SK-N-SH treated with all-trans-retinoic acid at 6 μM for 48 hours (cell line): ENCODE measurements at regions not wholly inside any gene's neighbourhood (a gene's known extent, or its start where the extent isn't known, plus 50 kb on each side); places are given as distances from the start of the nearest gene placed in this dataset.

Experiments
- ATAC-seq: fragments of 200-7000 bp; cut with Tn5 transposase; 3 replicates; pipeline ENCODE4 v1.9.1; 2020; ENCODE audit warnings: mild to moderate bottlenecking, moderate library complexity
- ARNTL ChIP-seq: fragments of 450-650 bp; formaldehyde crosslinking; IDR thresholded peaks from 2 replicates; pipeline ENCODE4 v1.5.0; 2020; ENCODE audit warnings: low read depth, mild to moderate bottlenecking, moderate library complexity, borderline replicate concordance
- BACH2 ChIP-seq: fragments of 250-450 bp; sonication (Bioruptor Pico); IDR thresholded peaks from 2 replicates; pipeline ENCODE4 v1.9.0; 2021; ENCODE audit warnings: mild to moderate bottlenecking, borderline replicate concordance
- ESRRG ChIP-seq: fragments of 250-450 bp; sonication (Bioruptor Pico); IDR thresholded peaks from 2 replicates; pipeline ENCODE4 v1.6.1; 2021; ENCODE audit warnings: mild to moderate bottlenecking
- GLIS3 ChIP-seq: fragments of 250-450 bp; sonication (Bioruptor Pico); IDR thresholded peaks from 2 replicates; pipeline ENCODE4 v1.5.0; 2020; ENCODE audit warnings: mild to moderate bottlenecking, moderate library complexity
- ISL1 ChIP-seq: fragments of 250-450 bp; sonication (Bioruptor Pico); IDR thresholded peaks from 2 replicates; pipeline ENCODE4 v2.1.2; 2022; ENCODE audit warnings: mild to moderate bottlenecking, moderate library complexity
- OSR1 ChIP-seq: fragments of 250-450 bp; sonication (Bioruptor Pico); IDR thresholded peaks from 2 replicates; pipeline ENCODE4 v1.8.0; 2022; ENCODE audit warnings: moderate library complexity, mild to moderate bottlenecking, inconsistent platforms
- PPARA ChIP-seq: fragments of 250-450 bp; sonication (Bioruptor Pico); IDR thresholded peaks from 2 replicates; pipeline ENCODE4 v1.5.0; 2020; ENCODE audit warnings: mild to moderate bottlenecking, borderline replicate concordance
- RARB ChIP-seq: fragments of 250-450 bp; sonication (Bioruptor Pico); IDR thresholded peaks from 2 replicates; pipeline ENCODE4 v1.8.0; 2021; ENCODE audit warnings: mild to moderate bottlenecking, moderate library complexity
- SNAI2 ChIP-seq: fragments of 250-450 bp; sonication (Bioruptor Pico); IDR thresholded peaks from 2 replicates; pipeline ENCODE4 v1.5.0; 2020; ENCODE audit warnings: mild to moderate bottlenecking, moderate library complexity
- TCF4 ChIP-seq: fragments of 250-450 bp; sonication (Bioruptor Pico); IDR thresholded peaks from 2 replicates; pipeline ENCODE4 v1.8.0; 2021; ENCODE audit warnings: mild to moderate bottlenecking, moderate library complexity, borderline replicate concordance
- TOX ChIP-seq: fragments of 250-450 bp; sonication (Bioruptor Pico); IDR thresholded peaks from 2 replicates; pipeline ENCODE4 v1.8.0; 2021; ENCODE audit warnings: mild to moderate bottlenecking, moderate library complexity, borderline replicate concordance
- ZC3H10 ChIP-seq: fragments of 250-450 bp; sonication (Bioruptor Pico); IDR thresholded peaks from 2 replicates; pipeline ENCODE4 v1.5.1; 2021; ENCODE audit warnings: mild to moderate bottlenecking, moderate library complexity
- ZFP3 ChIP-seq: fragments of 250-450 bp; sonication (Bioruptor Pico); IDR thresholded peaks from 2 replicates; pipeline ENCODE4 v1.5.0; 2020; ENCODE audit warnings: mild to moderate bottlenecking, moderate library complexity
- ZNF565 ChIP-seq: fragments of 450-650 bp; formaldehyde crosslinking; conservative IDR thresholded peaks from 2 replicates; pipeline ENCODE4 v1.5.0; 2020; ENCODE audit warnings: low read depth, mild to moderate bottlenecking, moderate library complexity
- ZNF70 ChIP-seq: fragments of 450-650 bp; formaldehyde crosslinking; IDR thresholded peaks from 2 replicates; pipeline ENCODE4 v1.5.0; 2020; ENCODE audit warnings: mild to moderate bottlenecking, moderate library complexity
- ZNF8 ChIP-seq: fragments of 450-650 bp; formaldehyde crosslinking; IDR thresholded peaks from 2 replicates; pipeline ENCODE4 v1.5.0; 2020; ENCODE audit warnings: mild to moderate bottlenecking, moderate library complexity
- TF ChIP-seq, protein P1 (sequence below): fragments of 250-450 bp; sonication (Bioruptor Pico); IDR thresholded peaks from 2 replicates; pipeline ENCODE4 v1.5.0; 2020; ENCODE audit warnings: mild to moderate bottlenecking, moderate library complexity
- TF ChIP-seq, protein P2 (sequence below): fragments of 250-450 bp; sonication (Bioruptor Pico); IDR thresholded peaks from 2 replicates; pipeline ENCODE4 v1.8.0; 2021; ENCODE audit warnings: low read depth, mild to moderate bottlenecking, moderate library complexity, borderline replicate concordance
- TF ChIP-seq, protein P3 (sequence below): fragments of 250-450 bp; sonication (Bioruptor Pico); IDR thresholded peaks from 2 replicates; pipeline ENCODE4 v1.8.0; 2020; ENCODE audit warnings: mild to moderate bottlenecking, moderate library complexity, borderline replicate concordance
- TF ChIP-seq, protein P4 (sequence below): fragments of 250-450 bp; sonication (Bioruptor Pico); IDR thresholded peaks from 2 replicates; pipeline ENCODE4 v1.5.1; 2020; ENCODE audit warnings: low read depth, mild to moderate bottlenecking, moderate library complexity
- TF ChIP-seq, protein P5 (sequence below): fragments of 250-450 bp; sonication (Bioruptor Pico); IDR thresholded peaks from 2 replicates; pipeline ENCODE4 v1.5.1; 2021; ENCODE audit warnings: mild to moderate bottlenecking, moderate library complexity

DNA sequence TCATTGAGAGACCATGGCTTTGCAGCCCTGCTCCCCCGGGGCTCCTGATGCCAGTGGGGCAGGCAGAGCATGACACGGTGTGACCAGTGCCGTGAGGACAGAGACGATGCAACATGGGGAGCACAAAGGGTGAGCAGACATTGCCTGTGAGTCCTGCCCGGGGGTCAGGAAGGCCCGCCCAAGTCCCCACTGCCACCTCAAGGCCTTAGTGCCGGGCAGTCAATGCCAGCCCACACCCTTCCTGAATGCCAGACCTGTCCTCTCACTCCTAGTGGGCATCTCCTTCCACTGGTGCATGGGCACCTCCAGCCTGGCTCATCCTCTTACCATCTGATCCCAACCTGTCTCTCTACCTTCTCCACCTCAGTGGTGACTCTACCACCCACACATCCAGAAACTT lies 157.9 kb upstream of the ZMIZ1 start:
- no peak for ATAC-seq
- TF ChIP-seq OSR1 (CRISPR knock-in tag) = no peak
- no peak for TF ChIP-seq BACH2 (CRISPR knock-in tag)
- TF ChIP-seq ZFP3 (CRISPR knock-in tag) = no peak
- no peak for TF ChIP-seq TOX (CRISPR knock-in tag)
- TF ChIP-seq, protein P1, sequence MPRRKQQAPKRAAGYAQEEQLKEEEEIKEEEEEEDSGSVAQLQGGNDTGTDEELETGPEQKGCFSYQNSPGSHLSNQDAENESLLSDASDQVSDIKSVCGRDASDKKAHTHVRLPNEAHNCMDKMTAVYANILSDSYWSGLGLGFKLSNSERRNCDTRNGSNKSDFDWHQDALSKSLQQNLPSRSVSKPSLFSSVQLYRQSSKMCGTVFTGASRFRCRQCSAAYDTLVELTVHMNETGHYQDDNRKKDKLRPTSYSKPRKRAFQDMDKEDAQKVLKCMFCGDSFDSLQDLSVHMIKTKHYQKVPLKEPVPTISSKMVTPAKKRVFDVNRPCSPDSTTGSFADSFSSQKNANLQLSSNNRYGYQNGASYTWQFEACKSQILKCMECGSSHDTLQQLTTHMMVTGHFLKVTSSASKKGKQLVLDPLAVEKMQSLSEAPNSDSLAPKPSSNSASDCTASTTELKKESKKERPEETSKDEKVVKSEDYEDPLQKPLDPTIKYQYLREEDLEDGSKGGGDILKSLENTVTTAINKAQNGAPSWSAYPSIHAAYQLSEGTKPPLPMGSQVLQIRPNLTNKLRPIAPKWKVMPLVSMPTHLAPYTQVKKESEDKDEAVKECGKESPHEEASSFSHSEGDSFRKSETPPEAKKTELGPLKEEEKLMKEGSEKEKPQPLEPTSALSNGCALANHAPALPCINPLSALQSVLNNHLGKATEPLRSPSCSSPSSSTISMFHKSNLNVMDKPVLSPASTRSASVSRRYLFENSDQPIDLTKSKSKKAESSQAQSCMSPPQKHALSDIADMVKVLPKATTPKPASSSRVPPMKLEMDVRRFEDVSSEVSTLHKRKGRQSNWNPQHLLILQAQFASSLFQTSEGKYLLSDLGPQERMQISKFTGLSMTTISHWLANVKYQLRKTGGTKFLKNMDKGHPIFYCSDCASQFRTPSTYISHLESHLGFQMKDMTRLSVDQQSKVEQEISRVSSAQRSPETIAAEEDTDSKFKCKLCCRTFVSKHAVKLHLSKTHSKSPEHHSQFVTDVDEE (CRISPR knock-in tag) = no peak

DNA sequence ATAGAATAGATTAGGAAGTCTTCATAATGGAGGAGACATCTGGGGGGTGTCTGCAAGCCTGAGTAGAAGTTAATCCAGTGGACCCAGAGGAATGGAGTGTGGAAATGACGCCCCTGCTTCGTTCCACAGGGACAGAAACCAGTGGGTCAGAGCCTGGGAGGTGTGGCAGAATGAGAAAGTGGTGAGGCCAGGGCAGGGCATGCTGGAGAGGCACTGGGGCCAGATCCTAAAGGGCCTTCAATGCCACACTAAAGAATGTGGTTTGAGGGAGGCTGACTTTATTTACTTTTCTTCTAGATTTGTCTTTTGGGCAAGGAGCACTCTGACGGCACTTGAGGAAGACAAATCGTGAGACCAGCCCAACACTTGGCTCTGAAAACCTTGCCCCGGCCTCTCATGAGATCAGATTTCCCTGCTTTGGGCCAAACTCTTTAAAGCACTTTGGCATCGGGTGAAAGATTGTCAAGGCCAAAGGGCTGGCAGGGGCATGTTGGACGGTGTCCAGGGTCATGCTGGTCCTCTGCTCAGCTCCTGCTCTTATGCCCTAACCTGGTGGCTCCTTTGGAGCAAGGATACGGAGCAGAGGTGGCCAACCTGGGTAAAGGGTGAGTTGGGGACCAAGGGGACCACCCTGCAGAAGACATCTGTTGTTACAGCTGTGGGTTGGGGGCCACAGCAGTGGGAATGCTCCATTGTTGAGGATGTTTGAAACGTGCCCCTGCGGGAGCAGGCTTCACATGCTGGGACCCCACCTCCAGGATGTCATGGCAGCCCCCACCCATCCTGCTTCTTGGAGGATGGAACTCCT lies 157.0 kb upstream of the ZMIZ1 start:
- ATAC-seq = no peak
- TF ChIP-seq, protein P2, sequence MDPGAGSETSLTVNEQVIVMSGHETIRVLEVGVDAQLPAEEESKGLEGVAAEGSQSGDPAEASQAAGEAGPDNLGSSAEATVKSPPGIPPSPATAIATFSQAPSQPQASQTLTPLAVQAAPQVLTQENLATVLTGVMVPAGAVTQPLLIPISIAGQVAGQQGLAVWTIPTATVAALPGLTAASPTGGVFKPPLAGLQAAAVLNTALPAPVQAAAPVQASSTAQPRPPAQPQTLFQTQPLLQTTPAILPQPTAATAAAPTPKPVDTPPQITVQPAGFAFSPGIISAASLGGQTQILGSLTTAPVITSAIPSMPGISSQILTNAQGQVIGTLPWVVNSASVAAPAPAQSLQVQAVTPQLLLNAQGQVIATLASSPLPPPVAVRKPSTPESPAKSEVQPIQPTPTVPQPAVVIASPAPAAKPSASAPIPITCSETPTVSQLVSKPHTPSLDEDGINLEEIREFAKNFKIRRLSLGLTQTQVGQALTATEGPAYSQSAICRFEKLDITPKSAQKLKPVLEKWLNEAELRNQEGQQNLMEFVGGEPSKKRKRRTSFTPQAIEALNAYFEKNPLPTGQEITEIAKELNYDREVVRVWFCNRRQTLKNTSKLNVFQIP (CRISPR knock-in tag) = no peak
- TF ChIP-seq RARB (CRISPR knock-in tag) = no peak

DNA sequence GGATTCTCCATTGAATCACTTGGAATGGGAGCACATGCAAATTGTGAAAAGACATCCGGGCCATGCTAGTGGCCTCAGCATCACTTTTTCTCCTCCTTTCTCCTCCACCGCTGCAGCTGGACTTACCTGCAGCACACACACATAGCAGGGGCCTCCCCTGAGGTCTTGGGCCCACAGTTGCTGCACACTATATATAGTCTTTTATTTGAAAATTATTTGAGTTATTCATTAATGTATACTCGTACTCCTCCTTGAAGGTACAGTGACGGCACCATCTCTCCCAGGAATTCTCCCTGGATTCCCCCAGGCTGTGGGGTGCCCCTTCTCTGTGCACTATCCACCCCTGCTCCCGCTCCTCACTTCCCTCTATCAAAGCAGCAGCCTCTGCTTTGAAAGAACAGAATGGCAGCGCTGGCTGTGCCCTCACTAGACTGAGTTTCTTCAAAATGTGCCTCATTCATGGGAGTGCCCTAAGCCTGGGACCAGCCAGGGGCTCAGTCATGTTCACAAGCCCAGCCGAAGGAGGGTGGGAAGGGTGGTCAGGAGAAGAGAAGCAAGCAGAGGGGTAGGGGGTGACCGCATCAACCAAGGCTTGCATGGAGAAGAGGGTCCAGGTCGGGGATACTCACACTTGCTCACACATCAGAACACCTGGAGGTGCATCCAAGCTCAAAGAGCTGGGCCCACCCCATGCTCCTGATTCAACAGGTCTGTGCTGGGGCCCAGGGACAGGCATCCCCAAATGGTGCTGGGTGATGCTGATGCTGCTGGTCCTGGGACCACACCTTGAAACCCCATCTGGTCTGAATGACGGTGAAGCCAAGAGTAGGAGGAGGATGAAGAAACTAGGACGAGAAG lies 156.2 kb upstream of the ZMIZ1 start:
- TF ChIP-seq ZNF70 (CRISPR knock-in tag) (no peak), TCF4 (CRISPR knock-in tag) (no peak), ZNF565 (no peak), ARNTL (no peak), OSR1 (CRISPR knock-in tag) (no peak), TOX (CRISPR knock-in tag) (no peak), ZC3H10 (no peak)
- TF ChIP-seq, protein P3, sequence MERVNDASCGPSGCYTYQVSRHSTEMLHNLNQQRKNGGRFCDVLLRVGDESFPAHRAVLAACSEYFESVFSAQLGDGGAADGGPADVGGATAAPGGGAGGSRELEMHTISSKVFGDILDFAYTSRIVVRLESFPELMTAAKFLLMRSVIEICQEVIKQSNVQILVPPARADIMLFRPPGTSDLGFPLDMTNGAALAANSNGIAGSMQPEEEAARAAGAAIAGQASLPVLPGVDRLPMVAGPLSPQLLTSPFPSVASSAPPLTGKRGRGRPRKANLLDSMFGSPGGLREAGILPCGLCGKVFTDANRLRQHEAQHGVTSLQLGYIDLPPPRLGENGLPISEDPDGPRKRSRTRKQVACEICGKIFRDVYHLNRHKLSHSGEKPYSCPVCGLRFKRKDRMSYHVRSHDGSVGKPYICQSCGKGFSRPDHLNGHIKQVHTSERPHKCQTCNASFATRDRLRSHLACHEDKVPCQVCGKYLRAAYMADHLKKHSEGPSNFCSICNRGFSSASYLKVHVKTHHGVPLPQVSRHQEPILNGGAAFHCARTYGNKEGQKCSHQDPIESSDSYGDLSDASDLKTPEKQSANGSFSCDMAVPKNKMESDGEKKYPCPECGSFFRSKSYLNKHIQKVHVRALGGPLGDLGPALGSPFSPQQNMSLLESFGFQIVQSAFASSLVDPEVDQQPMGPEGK = no peak
- TF ChIP-seq, protein P1 (CRISPR knock-in tag) = no peak
- ATAC-seq = no peak

DNA sequence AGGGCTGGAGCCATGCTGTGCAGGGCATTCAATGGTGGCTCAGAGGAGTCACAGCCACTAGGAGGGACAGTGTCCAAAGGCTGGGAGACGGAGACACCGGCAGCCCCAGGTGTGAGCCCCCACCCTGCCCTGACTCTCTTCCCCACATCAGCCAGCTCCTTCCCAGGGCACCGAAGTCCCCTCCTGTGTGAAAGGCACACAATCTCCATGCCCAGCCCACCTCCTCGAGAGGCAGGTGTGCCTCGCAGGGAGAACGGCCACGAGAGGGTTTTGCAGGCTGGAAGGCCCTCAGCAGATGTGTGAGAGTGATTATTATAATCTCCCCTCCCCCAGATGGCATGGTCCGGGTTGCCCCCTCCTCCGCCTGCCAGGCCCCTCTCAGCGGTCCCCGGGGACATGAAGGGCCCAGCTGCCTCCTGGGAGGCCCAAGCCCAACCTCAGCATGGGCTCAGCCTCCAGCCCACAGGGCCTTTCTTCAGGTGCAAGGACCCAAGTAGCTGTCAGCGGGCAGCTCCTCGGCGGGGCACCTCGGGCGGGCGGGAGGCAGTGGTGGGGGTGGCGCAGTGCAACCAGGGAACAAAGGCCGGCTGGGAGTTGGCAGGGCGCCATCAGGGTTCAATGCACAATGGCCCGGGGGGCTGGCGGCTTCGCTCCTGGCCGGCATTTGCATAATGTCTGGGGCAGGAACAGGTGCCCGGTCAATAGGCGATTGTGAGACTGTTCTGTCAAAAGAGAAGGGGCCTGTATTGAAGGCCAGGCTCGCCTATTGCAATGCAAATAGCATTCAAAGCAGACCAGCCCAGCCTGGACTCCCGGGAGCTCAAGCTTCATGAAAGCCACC lies 155.3 kb upstream of the ZMIZ1 start:
- ATAC-seq = no peak
- TF ChIP-seq SNAI2 (no peak), BACH2 (CRISPR knock-in tag) (no peak), ESRRG (CRISPR knock-in tag) (no peak), ZNF8 (CRISPR knock-in tag) (no peak), ISL1 (CRISPR knock-in tag) (no peak), PPARA (CRISPR knock-in tag) (no peak), OSR1 (CRISPR knock-in tag) (no peak), GLIS3 (CRISPR knock-in tag) (no peak), ZFP3 (CRISPR knock-in tag) (no peak)
- TF ChIP-seq, protein P4, sequence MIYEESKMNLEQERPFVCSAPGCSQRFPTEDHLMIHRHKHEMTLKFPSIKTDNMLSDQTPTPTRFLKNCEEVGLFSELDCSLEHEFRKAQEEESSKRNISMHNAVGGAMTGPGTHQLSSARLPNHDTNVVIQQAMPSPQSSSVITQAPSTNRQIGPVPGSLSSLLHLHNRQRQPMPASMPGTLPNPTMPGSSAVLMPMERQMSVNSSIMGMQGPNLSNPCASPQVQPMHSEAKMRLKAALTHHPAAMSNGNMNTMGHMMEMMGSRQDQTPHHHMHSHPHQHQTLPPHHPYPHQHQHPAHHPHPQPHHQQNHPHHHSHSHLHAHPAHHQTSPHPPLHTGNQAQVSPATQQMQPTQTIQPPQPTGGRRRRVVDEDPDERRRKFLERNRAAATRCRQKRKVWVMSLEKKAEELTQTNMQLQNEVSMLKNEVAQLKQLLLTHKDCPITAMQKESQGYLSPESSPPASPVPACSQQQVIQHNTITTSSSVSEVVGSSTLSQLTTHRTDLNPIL (CRISPR knock-in tag) = no peak
- TF ChIP-seq, protein P5, sequence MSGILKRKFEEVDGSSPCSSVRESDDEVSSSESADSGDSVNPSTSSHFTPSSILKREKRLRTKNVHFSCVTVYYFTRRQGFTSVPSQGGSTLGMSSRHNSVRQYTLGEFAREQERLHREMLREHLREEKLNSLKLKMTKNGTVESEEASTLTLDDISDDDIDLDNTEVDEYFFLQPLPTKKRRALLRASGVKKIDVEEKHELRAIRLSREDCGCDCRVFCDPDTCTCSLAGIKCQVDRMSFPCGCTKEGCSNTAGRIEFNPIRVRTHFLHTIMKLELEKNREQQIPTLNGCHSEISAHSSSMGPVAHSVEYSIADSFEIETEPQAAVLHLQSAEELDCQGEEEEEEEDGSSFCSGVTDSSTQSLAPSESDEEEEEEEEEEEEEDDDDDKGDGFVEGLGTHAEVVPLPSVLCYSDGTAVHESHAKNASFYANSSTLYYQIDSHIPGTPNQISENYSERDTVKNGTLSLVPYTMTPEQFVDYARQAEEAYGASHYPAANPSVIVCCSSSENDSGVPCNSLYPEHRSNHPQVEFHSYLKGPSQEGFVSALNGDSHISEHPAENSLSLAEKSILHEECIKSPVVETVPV (CRISPR knock-in tag) = no peak
